ENCODE measurements at regions not wholly inside any gene's neighbourhood (a gene's known extent, or its start where the extent isn't known, plus 50 kb on each side); places are given as distances from the start of the nearest gene placed in this dataset.

DNA sequence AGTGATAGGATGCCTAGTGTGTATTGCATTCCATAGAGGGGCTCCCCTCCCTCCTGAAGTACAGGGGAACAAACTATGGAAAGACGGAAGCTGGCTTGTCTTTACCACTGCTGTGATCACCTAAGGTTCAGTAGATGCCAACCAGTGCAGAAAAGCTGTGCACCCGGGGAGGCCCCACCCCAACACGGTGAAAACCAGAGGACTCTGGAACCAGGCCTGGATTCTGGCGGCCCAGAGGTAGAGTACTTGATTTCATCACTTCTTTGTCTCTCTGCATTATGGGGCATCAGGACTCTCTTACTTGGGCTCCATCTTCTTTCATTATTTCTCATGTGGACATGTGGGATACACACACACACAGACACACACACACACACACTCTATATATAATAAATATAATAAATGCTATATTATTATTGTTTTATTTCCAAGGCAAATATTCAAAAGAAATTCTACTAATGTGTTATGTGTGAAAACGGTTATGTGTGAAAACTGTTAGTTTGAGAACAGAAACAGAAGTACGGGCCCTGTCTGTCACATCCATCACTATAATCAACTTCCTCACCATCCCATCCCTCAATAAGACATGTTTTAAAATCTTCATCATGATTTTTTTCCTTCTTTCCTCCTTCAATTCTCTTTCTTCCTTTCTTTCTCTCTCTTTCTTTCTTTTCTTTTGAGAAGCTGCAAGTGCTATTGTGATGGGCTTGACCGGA, 152.4 kb upstream of the CMC1 start (continued):
- no peak for TF ChIP-seq ZNF431 (CRISPR knock-in tag; IDR thresholded peaks at IDR 0.05)
- TF ChIP-seq ZNF695 (CRISPR knock-in tag; IDR thresholded peaks at IDR 0.05) = no peak
- TF ChIP-seq, protein P1, sequence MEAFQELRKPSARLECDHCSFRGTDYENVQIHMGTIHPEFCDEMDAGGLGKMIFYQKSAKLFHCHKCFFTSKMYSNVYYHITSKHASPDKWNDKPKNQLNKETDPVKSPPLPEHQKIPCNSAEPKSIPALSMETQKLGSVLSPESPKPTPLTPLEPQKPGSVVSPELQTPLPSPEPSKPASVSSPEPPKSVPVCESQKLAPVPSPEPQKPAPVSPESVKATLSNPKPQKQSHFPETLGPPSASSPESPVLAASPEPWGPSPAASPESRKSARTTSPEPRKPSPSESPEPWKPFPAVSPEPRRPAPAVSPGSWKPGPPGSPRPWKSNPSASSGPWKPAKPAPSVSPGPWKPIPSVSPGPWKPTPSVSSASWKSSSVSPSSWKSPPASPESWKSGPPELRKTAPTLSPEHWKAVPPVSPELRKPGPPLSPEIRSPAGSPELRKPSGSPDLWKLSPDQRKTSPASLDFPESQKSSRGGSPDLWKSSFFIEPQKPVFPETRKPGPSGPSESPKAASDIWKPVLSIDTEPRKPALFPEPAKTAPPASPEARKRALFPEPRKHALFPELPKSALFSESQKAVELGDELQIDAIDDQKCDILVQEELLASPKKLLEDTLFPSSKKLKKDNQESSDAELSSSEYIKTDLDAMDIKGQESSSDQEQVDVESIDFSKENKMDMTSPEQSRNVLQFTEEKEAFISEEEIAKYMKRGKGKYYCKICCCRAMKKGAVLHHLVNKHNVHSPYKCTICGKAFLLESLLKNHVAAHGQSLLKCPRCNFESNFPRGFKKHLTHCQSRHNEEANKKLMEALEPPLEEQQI (IDR thresholded peaks at IDR 0.05) = no peak
- TF ChIP-seq ZNF134 (CRISPR knock-in tag; conservative IDR thresholded peaks at IDR 0.05) = no peak
- TF ChIP-seq, protein P2, sequence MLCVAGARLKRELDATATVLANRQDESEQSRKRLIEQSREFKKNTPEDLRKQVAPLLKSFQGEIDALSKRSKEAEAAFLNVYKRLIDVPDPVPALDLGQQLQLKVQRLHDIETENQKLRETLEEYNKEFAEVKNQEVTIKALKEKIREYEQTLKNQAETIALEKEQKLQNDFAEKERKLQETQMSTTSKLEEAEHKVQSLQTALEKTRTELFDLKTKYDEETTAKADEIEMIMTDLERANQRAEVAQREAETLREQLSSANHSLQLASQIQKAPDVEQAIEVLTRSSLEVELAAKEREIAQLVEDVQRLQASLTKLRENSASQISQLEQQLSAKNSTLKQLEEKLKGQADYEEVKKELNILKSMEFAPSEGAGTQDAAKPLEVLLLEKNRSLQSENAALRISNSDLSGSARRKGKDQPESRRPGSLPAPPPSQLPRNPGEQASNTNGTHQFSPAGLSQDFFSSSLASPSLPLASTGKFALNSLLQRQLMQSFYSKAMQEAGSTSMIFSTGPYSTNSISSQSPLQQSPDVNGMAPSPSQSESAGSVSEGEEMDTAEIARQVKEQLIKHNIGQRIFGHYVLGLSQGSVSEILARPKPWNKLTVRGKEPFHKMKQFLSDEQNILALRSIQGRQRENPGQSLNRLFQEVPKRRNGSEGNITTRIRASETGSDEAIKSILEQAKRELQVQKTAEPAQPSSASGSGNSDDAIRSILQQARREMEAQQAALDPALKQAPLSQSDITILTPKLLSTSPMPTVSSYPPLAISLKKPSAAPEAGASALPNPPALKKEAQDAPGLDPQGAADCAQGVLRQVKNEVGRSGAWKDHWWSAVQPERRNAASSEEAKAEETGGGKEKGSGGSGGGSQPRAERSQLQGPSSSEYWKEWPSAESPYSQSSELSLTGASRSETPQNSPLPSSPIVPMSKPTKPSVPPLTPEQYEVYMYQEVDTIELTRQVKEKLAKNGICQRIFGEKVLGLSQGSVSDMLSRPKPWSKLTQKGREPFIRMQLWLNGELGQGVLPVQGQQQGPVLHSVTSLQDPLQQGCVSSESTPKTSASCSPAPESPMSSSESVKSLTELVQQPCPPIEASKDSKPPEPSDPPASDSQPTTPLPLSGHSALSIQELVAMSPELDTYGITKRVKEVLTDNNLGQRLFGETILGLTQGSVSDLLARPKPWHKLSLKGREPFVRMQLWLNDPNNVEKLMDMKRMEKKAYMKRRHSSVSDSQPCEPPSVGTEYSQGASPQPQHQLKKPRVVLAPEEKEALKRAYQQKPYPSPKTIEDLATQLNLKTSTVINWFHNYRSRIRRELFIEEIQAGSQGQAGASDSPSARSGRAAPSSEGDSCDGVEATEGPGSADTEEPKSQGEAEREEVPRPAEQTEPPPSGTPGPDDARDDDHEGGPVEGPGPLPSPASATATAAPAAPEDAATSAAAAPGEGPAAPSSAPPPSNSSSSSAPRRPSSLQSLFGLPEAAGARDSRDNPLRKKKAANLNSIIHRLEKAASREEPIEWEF (CRISPR knock-in tag; IDR thresholded peaks at IDR 0.05) = no peak

Data from K562 (cell line).